Inflammatory macrophage (primary cell): ENCODE measurements at regions not wholly inside any gene's neighbourhood (a gene's known extent, or its start where the extent isn't known, plus 50 kb on each side); places are given as distances from the start of the nearest gene placed in this dataset.

Source experiments
- DNase-seq, 2 donors: peaks; one replicate each; pipeline ENCODE4 v3.0.0-alpha.2; 2020 to 2022

- DNase-seq = no peak
Observed at GRCh38 chr7:142320883-142321282, 63.0 kb upstream of the PRSS58 start.

- DNase-seq = no peak
Observed at GRCh38 chr7:142319970-142320369, 62.1 kb upstream of the PRSS58 start.

- DNase-seq = no peak
Observed at GRCh38 chr7:142314281-142314680, 56.4 kb upstream of the PRSS58 start.

GRCh38 chr7:142313528-142313927 is 55.7 kb upstream of the PRSS58 start:
- no peak for DNase-seq

GRCh38 chr7:142311876-142312275 is 54.0 kb upstream of the PRSS58 start:
- DNase-seq = no peak

GRCh38 chr7:142308918-142309317 is 51.1 kb upstream of the PRSS58 start:
- no peak for DNase-seq

- no peak for DNase-seq
Observed at GRCh38 chr7:142308326-142308725, 50.5 kb upstream of the PRSS58 start.
